ENCODE measurements at regions not wholly inside any gene's neighbourhood (a gene's known extent, or its start where the extent isn't known, plus 50 kb on each side); places are given as distances from the start of the nearest gene placed in this dataset.

GRCh38 chr7:112886208-112886607 lies 96.0 kb upstream of the TMEM168 start:
- no peaks in the 10 kb centered on the region for H3K27me3 ChIP-seq
- TF ChIP-seq CTCF (IDR thresholded peaks at IDR 0.05; ENCODE audit: low read depth, low read length), result no peak
- no peaks in the 10 kb centered on the region; the same call in 1 of the 2 replicates for H3K4me1 ChIP-seq
- H3K4me3 ChIP-seq (ENCODE audit: low read depth, low read length), result no peak overlapping the region
- DNase-seq, result no peak
- no peaks in the 10 kb centered on the region for H3K36me3 ChIP-seq
- H3K9me3 ChIP-seq, result no peaks in the 10 kb centered on the region

- TF ChIP-seq CTCF (IDR thresholded peaks at IDR 0.05; ENCODE audit: low read depth, low read length), result no peak
- DNase-seq, result no peak
- H3K36me3 ChIP-seq, result no peaks in the 10 kb centered on the region
- H3K4me1 ChIP-seq, result no peaks in the 10 kb centered on the region; the same call in 1 of the 2 replicates
- H3K4me3 ChIP-seq (ENCODE audit: low read depth, low read length), result no peak overlapping the region
- no peaks in the 10 kb centered on the region for H3K9me3 ChIP-seq
- no peaks in the 10 kb centered on the region for H3K27me3 ChIP-seq
Observed at GRCh38 chr7:112882991-112883390, 92.8 kb upstream of the TMEM168 start.

- no peaks in the 10 kb centered on the region for H3K36me3 ChIP-seq
- H3K4me1 ChIP-seq, result no peaks in the 10 kb centered on the region; the same call in 1 of the 2 replicates
- no peak overlapping the region for H3K4me3 ChIP-seq (ENCODE audit: low read depth, low read length)
- H3K27me3 ChIP-seq, result no peaks in the 10 kb centered on the region
- no peak for DNase-seq
- H3K9me3 ChIP-seq, result no peaks in the 10 kb centered on the region
- TF ChIP-seq CTCF (IDR thresholded peaks at IDR 0.05; ENCODE audit: low read depth, low read length), result no peak
Observed at GRCh38 chr7:112882511-112882910, 92.3 kb upstream of the TMEM168 start.

- no peak for DNase-seq
- TF ChIP-seq CTCF (IDR thresholded peaks at IDR 0.05; ENCODE audit: low read depth, low read length), result no peak
Observed at GRCh38 chr7:112882022-112882421, 91.8 kb upstream of the TMEM168 start.

GRCh38 chr7:112880818-112881418 lies 90.7 kb upstream of the TMEM168 start:
- no peak for DNase-seq
- Histone ChIP-seq H3K36me3 (no peaks in the 10 kb centered on the region), H3K27me3 (no peaks in the 10 kb centered on the region), H3K9me3 (no peaks in the 10 kb centered on the region), H3K4me3 (ENCODE audit: low read depth, low read length) (no peak overlapping the region), H3K4me1 (no peaks in the 10 kb centered on the region)
- no peak for TF ChIP-seq CTCF (IDR thresholded peaks at IDR 0.05; ENCODE audit: low read depth, low read length)

More at GRCh38 chr7:112882022-112882421, 91.8 kb upstream of the TMEM168 start:
- Histone ChIP-seq H3K9me3 (no peaks in the 10 kb centered on the region), H3K36me3 (no peaks in the 10 kb centered on the region), H3K27me3 (no peaks in the 10 kb centered on the region), H3K4me1 (no peaks in the 10 kb centered on the region), H3K4me3 (ENCODE audit: low read depth, low read length) (no peak overlapping the region)

- DNase-seq, result no peak
- no peak for TF ChIP-seq CTCF (IDR thresholded peaks at IDR 0.05; ENCODE audit: low read depth, low read length)
- Histone ChIP-seq H3K9me3 (no peaks in the 10 kb centered on the region), H3K4me3 (ENCODE audit: low read depth, low read length) (no peak overlapping the region), H3K4me1 (no peaks in the 10 kb centered on the region), H3K27me3 (no peaks in the 10 kb centered on the region), H3K36me3 (no peaks in the 10 kb centered on the region)
Observed at GRCh38 chr7:112877691-112878460, 87.7 kb upstream of the TMEM168 start.
